ENCODE measurements at regions not wholly inside any gene's neighbourhood (a gene's known extent, or its start where the extent isn't known, plus 50 kb on each side); places are given as distances from the start of the nearest gene placed in this dataset.

- H3K27ac ChIP-seq, result no peak overlapping the region
- H3K27me3 ChIP-seq, result no peaks in the 10 kb centered on the region
- H3K36me3 ChIP-seq, result no peaks in the 10 kb centered on the region
- no peak for DNase-seq
- no peaks in the 10 kb centered on the region for H3K9me3 ChIP-seq
- TF ChIP-seq POLR2AphosphoS5 (IDR thresholded peaks at IDR 0.05), result no peak
- TF ChIP-seq POLR2A (IDR thresholded peaks at IDR 0.05), result no peak
- intact Hi-C loops (cut with DNase I), result no loop called here
- no peak overlapping the region for H3K4me3 ChIP-seq
- no peaks in the 10 kb centered on the region for H3K4me1 ChIP-seq
- WGBS, 2 donors, result 76 to 81% methylated on average over 7 of the region's 7 CpGs
These were observed 174.1 kb upstream of the HS3ST1 start for GRCh38 chr4:11602606-11603340.

GRCh38 chr4:11599064-11599463 lies 170.4 kb upstream of the HS3ST1 start:
- Histone ChIP-seq H3K27me3 (no peaks in the 10 kb centered on the region), H3K9me3 (no peaks in the 10 kb centered on the region), H3K4me3 (no peak overlapping the region), H3K36me3 (no peaks in the 10 kb centered on the region), H3K27ac (no peak overlapping the region), H3K4me1 (no peaks in the 10 kb centered on the region)
- 0 to 41% methylated on average over 1 of the region's 1 CpG for WGBS, 2 donors
- no peak for TF ChIP-seq POLR2A (IDR thresholded peaks at IDR 0.05)
- no peak for TF ChIP-seq EP300 (IDR thresholded peaks at IDR 0.05)
- no peak for TF ChIP-seq POLR2AphosphoS5 (IDR thresholded peaks at IDR 0.05)
- TF ChIP-seq CTCF (IDR thresholded peaks at IDR 0.05), result no peak
- intact Hi-C loops (cut with DNase I), result no loop called here
- DNase-seq, result no peak

GRCh38 chr4:11598591-11598990 lies 169.9 kb upstream of the HS3ST1 start:
- WGBS, 2 donors, result 91 to 92% methylated on average over 4 of the region's 4 CpGs
- Histone ChIP-seq H3K27me3 (no peaks in the 10 kb centered on the region), H3K4me3 (no peak overlapping the region), H3K36me3 (no peaks in the 10 kb centered on the region), H3K4me1 (no peaks in the 10 kb centered on the region), H3K27ac (no peak overlapping the region), H3K9me3 (no peaks in the 10 kb centered on the region)
- intact Hi-C loops (cut with DNase I), result no loop called here
- TF ChIP-seq POLR2AphosphoS5 (IDR thresholded peaks at IDR 0.05), result no peak
- no peak for TF ChIP-seq POLR2A (IDR thresholded peaks at IDR 0.05)
- no peak for TF ChIP-seq EP300 (IDR thresholded peaks at IDR 0.05)
- no peak for DNase-seq

- WGBS, 2 donors, result 56 to 75% methylated on average over 4 of the region's 4 CpGs
- intact Hi-C loops (cut with DNase I), result no loop called here
- no peak for TF ChIP-seq POLR2A (IDR thresholded peaks at IDR 0.05)
- Histone ChIP-seq H3K4me3 (no peak overlapping the region), H3K4me1 (no peaks in the 10 kb centered on the region), H3K27ac (no peak overlapping the region), H3K27me3 (no peaks in the 10 kb centered on the region), H3K36me3 (no peaks in the 10 kb centered on the region), H3K9me3 (no peaks in the 10 kb centered on the region)
- DNase-seq, result no peak
These were observed 168.8 kb upstream of the HS3ST1 start for GRCh38 chr4:11597506-11597905.

GRCh38 chr4:11596989-11597388 lies 168.3 kb upstream of the HS3ST1 start:
- 78 to 87% methylated on average over 2 of the region's 2 CpGs for WGBS, 2 donors
- H3K27ac ChIP-seq, result no peak overlapping the region
- intact Hi-C loops (cut with DNase I), result no loop called here

More at GRCh38 chr4:11596989-11597388, 168.3 kb upstream of the HS3ST1 start:
- Histone ChIP-seq H3K4me3 (no peak overlapping the region), H3K27me3 (no peaks in the 10 kb centered on the region), H3K4me1 (no peaks in the 10 kb centered on the region), H3K36me3 (no peaks in the 10 kb centered on the region), H3K9me3 (no peaks in the 10 kb centered on the region)
- no peak for DNase-seq
- TF ChIP-seq POLR2A (IDR thresholded peaks at IDR 0.05) (no peak), EP300 (IDR thresholded peaks at IDR 0.05) (no peak), CTCF (IDR thresholded peaks at IDR 0.05) (no peak), POLR2AphosphoS5 (IDR thresholded peaks at IDR 0.05) (no peak)

All from sigmoid colon (tissue), 6 donors.